ENCODE measurements at regions not wholly inside any gene's neighbourhood (a gene's known extent, or its start where the extent isn't known, plus 50 kb on each side); places are given as distances from the start of the nearest gene placed in this dataset.

GRCh38 chr7:116403265-116403664 is 96.3 kb upstream of the CAV2 start:
- no peak for TF ChIP-seq CTCF (IDR thresholded peaks at IDR 0.05; ENCODE audit: low read length)
- no peak for TF ChIP-seq EZH2 (IDR thresholded peaks at IDR 0.05; ENCODE audit: borderline replicate concordance, low read length)
